Loucy (cell line): ENCODE measurements at regions not wholly inside any gene's neighbourhood (a gene's known extent, or its start where the extent isn't known, plus 50 kb on each side); places are given as distances from the start of the nearest gene placed in this dataset.

Experiments used
- H2AFZ ChIP-seq: fragments of 200-600 bp; sonication (generic); 2 replicates; pipeline ENCODE4 v1.6.0; 2016; ENCODE audit warnings: antibody characterized with exemption, mild to moderate bottlenecking, low read length, moderate library complexity
- H3F3A ChIP-seq: fragments of 200-600 bp; 2 replicates; pipeline ENCODE4 v1.6.0; 2016; ENCODE audit warnings: antibody characterized with exemption, low read depth, mild to moderate bottlenecking
- H3K27me3 ChIP-seq: fragments of 200-600 bp; sonication (generic); 2 replicates; pipeline ENCODE4 v1.6.1; 2014; ENCODE audit warnings: low read length, mild to moderate bottlenecking; ENCODE audit not compliant: insufficient read depth, poor library complexity, severe bottlenecking
- H3K36me3 ChIP-seq: fragments of 200-600 bp; sonication (generic); 2 replicates; pipeline ENCODE4 v1.6.1; 2016; ENCODE audit warnings: low read length; ENCODE audit not compliant: insufficient read depth
- H3K4me1 ChIP-seq: fragments of 200-600 bp; sonication (generic); 2 replicates; pipeline ENCODE4 v1.5.1; 2014; ENCODE audit warnings: low read length, mild to moderate bottlenecking; ENCODE audit not compliant: insufficient read depth, poor library complexity, severe bottlenecking
- H3K4me2 ChIP-seq: fragments of 200-600 bp; sonication (generic); 2 replicates; pipeline ENCODE4 v1.6.0; 2014; ENCODE audit warnings: antibody characterized with exemption, low read length, low read depth, mild to moderate bottlenecking; ENCODE audit not compliant: poor library complexity, severe bottlenecking
- H3K4me3 ChIP-seq: fragments of 200-600 bp; sonication (generic); 2 replicates; pipeline ENCODE4 v1.5.1; 2014; ENCODE audit warnings: low read length, mild to moderate bottlenecking, mixed read lengths; ENCODE audit not compliant: poor library complexity, severe bottlenecking
- H3K79me2 ChIP-seq: fragments of 200-600 bp; sonication (generic); 2 replicates; pipeline ENCODE4 v1.6.1; 2014; ENCODE audit warnings: low read length; ENCODE audit not compliant: insufficient read depth
- H3K9ac ChIP-seq: fragments of 200-600 bp; sonication (generic); 2 replicates; pipeline ENCODE4 v1.6.0; 2014; ENCODE audit warnings: mild to moderate bottlenecking, low read depth, low read length, moderate library complexity; ENCODE audit not compliant: poor library complexity, severe bottlenecking
- H3K9me2 ChIP-seq: fragments of 200-600 bp; sonication (generic); replicated peaks from 2 replicates; pipeline ENCODE4 v1.6.1; 2016; ENCODE audit warnings: low read depth, low read length, mixed read lengths
- H3K9me3 ChIP-seq: fragments of 200-600 bp; sonication (generic); 2 replicates; pipeline ENCODE4 v1.6.1; 2014; ENCODE audit warnings: mild to moderate bottlenecking, antibody characterized with exemption, low read length, low read depth; ENCODE audit not compliant: insufficient read depth
- H4K20me1 ChIP-seq: fragments of 200-600 bp; sonication (generic); 2 replicates; pipeline ENCODE4 v1.6.0; 2014; ENCODE audit warnings: antibody characterized with exemption, low read length, mild to moderate bottlenecking; ENCODE audit not compliant: insufficient read depth, poor library complexity, severe bottlenecking
- CTCF ChIP-seq: fragments of 200-600 bp; sonication (generic); conservative IDR thresholded peaks from 2 replicates; pipeline ENCODE4 v1.5.1; 2014; ENCODE audit warnings: mild to moderate bottlenecking, antibody characterized with exemption, low read length
- EZH2phosphoT487 ChIP-seq: fragments of 200-600 bp; IDR thresholded peaks from 2 replicates; pipeline ENCODE4 v1.6.1; 2018; ENCODE audit warnings: antibody characterized with exemption, mild to moderate bottlenecking, moderate library complexity, borderline replicate concordance

DNA sequence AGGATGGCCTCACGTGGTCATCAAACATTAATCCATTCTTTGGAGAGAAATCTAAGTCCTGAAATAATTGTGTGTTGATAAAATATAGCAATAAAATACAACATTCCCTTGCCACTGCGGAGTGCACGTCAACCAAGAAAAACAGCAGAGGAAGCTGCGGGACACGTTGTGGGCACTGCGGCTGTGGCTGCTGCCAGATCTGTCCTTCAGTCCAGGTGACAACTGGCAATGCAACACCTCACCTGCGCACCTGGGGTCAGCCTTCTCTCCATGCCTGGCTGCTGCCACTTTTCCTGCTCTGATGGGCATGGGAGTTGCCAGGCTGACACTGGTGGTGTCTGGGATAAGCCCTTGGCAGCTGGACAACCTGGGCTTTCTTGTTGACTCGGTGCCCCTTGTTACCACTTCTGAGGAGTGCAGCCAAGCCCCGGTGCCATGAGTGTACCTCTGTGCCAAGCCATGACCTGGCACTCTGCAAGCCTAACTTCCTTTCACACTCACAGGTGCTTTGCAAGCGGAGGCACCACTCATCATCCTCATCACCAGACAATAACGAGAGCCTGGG, 251.6 kb upstream of the TSHZ3 start:
- no peak overlapping the region for H2AFZ ChIP-seq
- H3K9me3 ChIP-seq = no peaks in the 10 kb centered on the region; the same call in 1 of the 2 replicates
- H3K9me2 ChIP-seq = no peaks in the 10 kb centered on the region
- TF ChIP-seq CTCF (no peak), EZH2phosphoT487 (no peak)
- no peaks in the 10 kb centered on the region for H3K27me3 ChIP-seq
- H4K20me1 ChIP-seq = no peaks in the 10 kb centered on the region
- no peak overlapping the region for H3K4me3 ChIP-seq
- no peaks in the 10 kb centered on the region for H3K79me2 ChIP-seq
- H3K4me1 ChIP-seq = no peaks in the 10 kb centered on the region
- H3K36me3 ChIP-seq = no peaks in the 10 kb centered on the region
- H3K4me2 ChIP-seq = no peak overlapping the region
- H3F3A ChIP-seq = no peaks in the 10 kb centered on the region
- H3K9ac ChIP-seq = no peak overlapping the region

- no peaks in the 10 kb centered on the region for H3K9me2 ChIP-seq
Observed at GRCh38 chr19:31601855-31602254, 252.6 kb upstream of the TSHZ3 start.

DNA sequence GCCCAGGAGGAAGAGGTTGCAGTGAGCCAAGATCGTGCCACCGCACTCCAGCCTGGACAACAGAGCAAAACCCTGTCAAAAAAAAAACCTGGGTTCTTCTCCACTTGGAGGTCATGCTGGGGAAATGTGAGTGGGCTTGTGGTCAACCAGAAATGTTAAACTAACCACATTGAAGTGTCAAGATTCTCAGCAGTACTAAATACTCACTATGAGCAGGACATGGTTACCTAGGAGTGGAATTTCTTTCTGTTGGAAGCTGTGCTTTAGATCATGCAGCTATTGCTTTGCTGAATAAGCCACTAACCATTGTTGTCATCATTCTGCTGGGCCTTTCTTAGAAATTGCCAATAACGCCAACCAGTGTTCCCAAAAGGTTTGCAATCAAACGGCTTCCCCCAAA, 253.3 kb upstream of the TSHZ3 start:
- no peaks in the 10 kb centered on the region for H3K27me3 ChIP-seq
- H3F3A ChIP-seq = no peaks in the 10 kb centered on the region
- H2AFZ ChIP-seq = no peak overlapping the region
- H3K4me3 ChIP-seq = no peak overlapping the region
- no peak overlapping the region for H3K4me2 ChIP-seq
- no peaks in the 10 kb centered on the region for H3K36me3 ChIP-seq
- H4K20me1 ChIP-seq = no peaks in the 10 kb centered on the region
- H3K79me2 ChIP-seq = no peaks in the 10 kb centered on the region
- no peak overlapping the region for H3K9ac ChIP-seq
- no peaks in the 10 kb centered on the region for H3K4me1 ChIP-seq
- H3K9me2 ChIP-seq = no peaks in the 10 kb centered on the region
- no peak for TF ChIP-seq EZH2phosphoT487
- TF ChIP-seq CTCF = no peak
- H3K9me3 ChIP-seq = no peaks in the 10 kb centered on the region; the same call in 1 of the 2 replicates

More at GRCh38 chr19:31601855-31602254, 252.6 kb upstream of the TSHZ3 start:
- Histone ChIP-seq H3K36me3 (no peaks in the 10 kb centered on the region), H3K9ac (no peak overlapping the region), H3K4me3 (no peak overlapping the region), H4K20me1 (no peaks in the 10 kb centered on the region), H3K9me3 (no peaks in the 10 kb centered on the region; the same call in 1 of the 2 replicates), H3K4me1 (no peaks in the 10 kb centered on the region), H2AFZ (no peak overlapping the region), H3K27me3 (no peaks in the 10 kb centered on the region), H3K4me2 (no peak overlapping the region), H3K79me2 (no peaks in the 10 kb centered on the region), H3F3A (no peaks in the 10 kb centered on the region)
- no peak for TF ChIP-seq CTCF
- TF ChIP-seq EZH2phosphoT487 = no peak
